ENCODE measurements at regions not wholly inside any gene's neighbourhood (a gene's known extent, or its start where the extent isn't known, plus 50 kb on each side); places are given as distances from the start of the nearest gene placed in this dataset.
"Not testable (repeated sequence)": the region's sequence is repeated elsewhere in the genome, so short reads cannot be mapped to it uniquely, and the experiment has no call there.

DNA sequence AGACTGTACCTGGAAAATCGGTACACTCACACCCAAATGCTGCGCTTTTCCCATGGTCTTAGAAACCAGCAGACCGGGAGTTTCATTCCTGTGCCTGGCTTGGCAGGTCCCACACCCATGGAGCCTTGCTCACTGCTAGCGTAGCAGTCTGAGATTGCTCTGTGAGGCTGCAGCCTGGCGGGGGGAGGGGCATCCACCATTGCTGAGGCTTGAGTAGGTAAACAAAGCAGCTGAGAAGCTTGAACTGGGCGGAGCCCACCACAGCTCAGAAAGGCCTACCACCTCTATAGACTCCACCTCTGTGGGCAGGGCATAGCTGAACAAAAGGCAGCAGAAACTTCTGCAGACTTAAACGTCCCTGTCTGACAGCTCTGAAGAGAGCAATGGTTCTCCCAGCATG lies 271.4 kb downstream of the SCG2 start:
- TF ChIP-seq, protein P1, sequence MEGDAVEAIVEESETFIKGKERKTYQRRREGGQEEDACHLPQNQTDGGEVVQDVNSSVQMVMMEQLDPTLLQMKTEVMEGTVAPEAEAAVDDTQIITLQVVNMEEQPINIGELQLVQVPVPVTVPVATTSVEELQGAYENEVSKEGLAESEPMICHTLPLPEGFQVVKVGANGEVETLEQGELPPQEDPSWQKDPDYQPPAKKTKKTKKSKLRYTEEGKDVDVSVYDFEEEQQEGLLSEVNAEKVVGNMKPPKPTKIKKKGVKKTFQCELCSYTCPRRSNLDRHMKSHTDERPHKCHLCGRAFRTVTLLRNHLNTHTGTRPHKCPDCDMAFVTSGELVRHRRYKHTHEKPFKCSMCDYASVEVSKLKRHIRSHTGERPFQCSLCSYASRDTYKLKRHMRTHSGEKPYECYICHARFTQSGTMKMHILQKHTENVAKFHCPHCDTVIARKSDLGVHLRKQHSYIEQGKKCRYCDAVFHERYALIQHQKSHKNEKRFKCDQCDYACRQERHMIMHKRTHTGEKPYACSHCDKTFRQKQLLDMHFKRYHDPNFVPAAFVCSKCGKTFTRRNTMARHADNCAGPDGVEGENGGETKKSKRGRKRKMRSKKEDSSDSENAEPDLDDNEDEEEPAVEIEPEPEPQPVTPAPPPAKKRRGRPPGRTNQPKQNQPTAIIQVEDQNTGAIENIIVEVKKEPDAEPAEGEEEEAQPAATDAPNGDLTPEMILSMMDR (IDR thresholded peaks at IDR 0.05), result not testable (repeated sequence)
- TF ChIP-seq EZH2 (IDR thresholded peaks at IDR 0.05; ENCODE audit: borderline replicate concordance, insufficient read depth, low read depth, low read length, poor library complexity, severe bottlenecking), result not testable (repeated sequence)

Data from B cell (primary cell).